A673 (cell line): ENCODE measurements at regions not wholly inside any gene's neighbourhood (a gene's known extent, or its start where the extent isn't known, plus 50 kb on each side); places are given as distances from the start of the nearest gene placed in this dataset.

ENCODE experiments used
- BruUV-seq: library from RNA; stranded (reverse); fragments of 400-500 nt; replicated peaks from 2 replicates; lab custom pipeline; 2021; lab: Mats Ljungman, UMichigan
- CTCF ChIA-PET: fragments of 300-600 bp; sonication (Branson Sonifier 250); formaldehyde crosslinking; loops from one replicate; lab custom pipeline; 2022; ENCODE audit warnings: antibody characterized with exemption; lab: Charles Lee
- POLR2A ChIA-PET: fragments of 300-600 bp; sonication (Branson Sonifier 250); formaldehyde crosslinking; loops from one replicate; lab custom pipeline; 2022; ENCODE audit warnings: antibody characterized with exemption; ENCODE audit not compliant: low non-redundant PET; lab: Charles Lee
- DNase-seq: peaks from one replicate; pipeline ENCODE4 v3.0.0-alpha.2; 2015; ENCODE audit warnings: low spot score
- H3K27ac ChIP-seq: fragments of 200-600 bp; sonication (generic); 2 replicates; pipeline ENCODE4 v1.5.1; 2016; ENCODE audit warnings: mixed run types, low read depth, mild to moderate bottlenecking, mixed read lengths, antibody characterized with exemption, low read length; ENCODE audit not compliant: poor library complexity, severe bottlenecking
- H3K27me3 ChIP-seq: fragments of 200-600 bp; sonication (generic); replicated peaks from 2 replicates; pipeline ENCODE4 v1.6.1; 2017; ENCODE audit warnings: mixed run types, low read depth, mild to moderate bottlenecking, mixed read lengths, antibody characterized with exemption, low read length; ENCODE audit not compliant: insufficient read depth, poor library complexity
- H3K36me3 ChIP-seq: fragments of 200-600 bp; sonication (generic); 2 replicates; pipeline ENCODE4 v1.6.1; 2016; ENCODE audit warnings: mixed run types, mild to moderate bottlenecking, mixed read lengths, antibody characterized with exemption, low read length; ENCODE audit not compliant: insufficient read depth, poor library complexity, severe bottlenecking
- H3K4me1 ChIP-seq: fragments of 200-600 bp; sonication (generic); 2 replicates; pipeline ENCODE4 v1.6.1; 2017; ENCODE audit warnings: mixed run types, mild to moderate bottlenecking, mixed read lengths, antibody characterized with exemption, low read length; ENCODE audit not compliant: insufficient read depth, poor library complexity, severe bottlenecking
- H3K4me3 ChIP-seq: fragments of 200-600 bp; sonication (generic); 2 replicates; pipeline ENCODE4 v1.5.1; 2016; ENCODE audit warnings: low read depth, mixed run types, mild to moderate bottlenecking, mixed read lengths, low read length; ENCODE audit not compliant: poor library complexity, severe bottlenecking
- H3K9me3 ChIP-seq: fragments of 200-600 bp; sonication (generic); 2 replicates; pipeline ENCODE4 v1.6.1; 2016; ENCODE audit warnings: mixed run types, low read depth, mild to moderate bottlenecking, mixed read lengths, antibody characterized with exemption, low read length; ENCODE audit not compliant: poor library complexity, severe bottlenecking
- EZH2 ChIP-seq: fragments of 200-600 bp; sonication (generic); IDR thresholded peaks from 2 replicates; pipeline ENCODE4 v1.6.1; 2017; ENCODE audit warnings: borderline replicate concordance, low read depth, mild to moderate bottlenecking, mixed read lengths, antibody characterized with exemption, low read length; ENCODE audit not compliant: poor library complexity, severe bottlenecking
- intact Hi-C: fragments of 100-400 bp; cut with micrococcal nuclease; formaldehyde crosslinking; loops from one replicate; pipeline ENCODE4 v1.10.0; 2022; ENCODE audit not compliant: unreplicated experiment
- TF ChIP-seq, protein P1 (sequence below): fragments of 300-800, 200-600 bp; sonication (generic); conservative IDR thresholded peaks from 2 replicates; pipeline ENCODE4 v1.5.1; 2017; ENCODE audit warnings: low read depth, mild to moderate bottlenecking, antibody characterized with exemption, low read length, moderate library complexity, mixed read lengths

GRCh38 chr12:75822416-75822815 is 209.2 kb downstream of the PHLDA1 start:
- H3K4me3 ChIP-seq, result no peak overlapping the region
- TF ChIP-seq, protein P1, sequence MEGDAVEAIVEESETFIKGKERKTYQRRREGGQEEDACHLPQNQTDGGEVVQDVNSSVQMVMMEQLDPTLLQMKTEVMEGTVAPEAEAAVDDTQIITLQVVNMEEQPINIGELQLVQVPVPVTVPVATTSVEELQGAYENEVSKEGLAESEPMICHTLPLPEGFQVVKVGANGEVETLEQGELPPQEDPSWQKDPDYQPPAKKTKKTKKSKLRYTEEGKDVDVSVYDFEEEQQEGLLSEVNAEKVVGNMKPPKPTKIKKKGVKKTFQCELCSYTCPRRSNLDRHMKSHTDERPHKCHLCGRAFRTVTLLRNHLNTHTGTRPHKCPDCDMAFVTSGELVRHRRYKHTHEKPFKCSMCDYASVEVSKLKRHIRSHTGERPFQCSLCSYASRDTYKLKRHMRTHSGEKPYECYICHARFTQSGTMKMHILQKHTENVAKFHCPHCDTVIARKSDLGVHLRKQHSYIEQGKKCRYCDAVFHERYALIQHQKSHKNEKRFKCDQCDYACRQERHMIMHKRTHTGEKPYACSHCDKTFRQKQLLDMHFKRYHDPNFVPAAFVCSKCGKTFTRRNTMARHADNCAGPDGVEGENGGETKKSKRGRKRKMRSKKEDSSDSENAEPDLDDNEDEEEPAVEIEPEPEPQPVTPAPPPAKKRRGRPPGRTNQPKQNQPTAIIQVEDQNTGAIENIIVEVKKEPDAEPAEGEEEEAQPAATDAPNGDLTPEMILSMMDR, result no peak
- no peak for TF ChIP-seq EZH2
- ChIA-PET POLR2A (no interaction called here), CTCF (no interaction called here)
- intact Hi-C loops, result loop anchor here (2.0 kb wide), 1 partner anchor 208 kb away; the partner anchor contains the start of gene PHLDA1
- peaks cover 26% of the 10 kb centered on the region for H3K4me1 ChIP-seq
- BruUV-seq, result no TSS peak
- H3K27ac ChIP-seq, result no peak overlapping the region
- H3K9me3 ChIP-seq, result no peaks in the 10 kb centered on the region
- no peaks in the 10 kb centered on the region for H3K27me3 ChIP-seq
- no peak for DNase-seq
- no peaks in the 10 kb centered on the region for H3K36me3 ChIP-seq

GRCh38 chr12:75820848-75821578 is 210.6 kb downstream of the PHLDA1 start:
- Histone ChIP-seq H3K9me3 (no peaks in the 10 kb centered on the region), H3K27me3 (no peaks in the 10 kb centered on the region), H3K36me3 (no peaks in the 10 kb centered on the region), H3K4me1 (peaks cover 26% of the 10 kb centered on the region), H3K4me3 (no peak overlapping the region), H3K27ac (no peak overlapping the region)
- ChIA-PET CTCF (no interaction called here), POLR2A (no interaction called here)
- intact Hi-C loops, result no loop called here
- no TSS peak for BruUV-seq
- DNase-seq, result no peak
- TF ChIP-seq, protein P1, result no peak
- TF ChIP-seq EZH2, result no peak

GRCh38 chr12:75820071-75820470 is 211.5 kb downstream of the PHLDA1 start:
- Histone ChIP-seq H3K4me3 (no peak overlapping the region), H3K36me3 (no peaks in the 10 kb centered on the region), H3K27ac (no peak overlapping the region), H3K4me1 (peaks cover 26% of the 10 kb centered on the region), H3K9me3 (no peaks in the 10 kb centered on the region), H3K27me3 (no peaks in the 10 kb centered on the region)
- TF ChIP-seq, protein P1, result no peak
- no peak for TF ChIP-seq EZH2
- POLR2A ChIA-PET, result no interaction called here
- no peak for DNase-seq
- BruUV-seq, result no TSS peak
- CTCF ChIA-PET, result no interaction called here
- intact Hi-C loops, result no loop called here
